WTC11 (cell line): ENCODE measurements at regions not wholly inside any gene's neighbourhood (a gene's known extent, or its start where the extent isn't known, plus 50 kb on each side); places are given as distances from the start of the nearest gene placed in this dataset.

Source experiments
- CTCF ChIP-seq: fragments of 200-600 bp; IDR thresholded peaks from 2 replicates; pipeline ENCODE4 v1.8.0; 2022; ENCODE audit warnings: antibody characterized with exemption
- SMAD3 ChIP-seq: sonication (generic); formaldehyde crosslinking; IDR thresholded peaks from 2 replicates; pipeline ENCODE4 v1.8.0; 2022; ENCODE audit warnings: missing genetic modification reagents, mild to moderate bottlenecking, borderline replicate concordance

- TF ChIP-seq CTCF (no peak), SMAD3 (CRISPR knock-in tag) (no peak)
Measured at GRCh38 chr18:26709897-26710296, 155.6 kb downstream of the AQP4 start.
